ENCODE measurements at regions not wholly inside any gene's neighbourhood (a gene's known extent, or its start where the extent isn't known, plus 50 kb on each side); places are given as distances from the start of the nearest gene placed in this dataset.

GRCh38 chr3:159128628-159129027 is 326.8 kb downstream of the MFSD1 start:
- no peak for DNase-seq (ENCODE audit: low read depth)

GRCh38 chr3:159130108-159130507 is 328.3 kb downstream of the MFSD1 start:
- no peak for DNase-seq (ENCODE audit: low read depth)

GRCh38 chr3:159131376-159131775 is 329.5 kb downstream of the MFSD1 start:
- no peak for DNase-seq (ENCODE audit: low read depth)

DNA sequence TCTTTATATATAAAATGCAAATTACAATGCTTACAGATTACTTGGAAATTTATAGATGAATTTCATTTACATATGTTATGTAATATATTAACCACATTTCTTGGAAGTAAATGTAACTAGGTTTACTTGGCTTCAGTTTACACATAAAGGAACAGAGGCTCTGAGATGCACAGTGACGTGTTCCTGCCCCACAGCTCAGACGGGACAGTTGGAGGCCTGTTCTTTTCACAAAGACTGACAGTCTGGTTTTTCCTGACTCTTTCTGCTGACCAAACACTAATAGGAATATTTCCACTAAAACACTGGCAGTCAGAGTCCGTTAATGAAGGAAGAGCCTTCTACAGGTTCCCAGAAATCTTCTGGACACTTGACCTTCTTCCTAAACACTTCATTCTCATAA is 336.1 kb downstream of the MFSD1 start:
- DNase-seq (ENCODE audit: low read depth) = no peak

DNA sequence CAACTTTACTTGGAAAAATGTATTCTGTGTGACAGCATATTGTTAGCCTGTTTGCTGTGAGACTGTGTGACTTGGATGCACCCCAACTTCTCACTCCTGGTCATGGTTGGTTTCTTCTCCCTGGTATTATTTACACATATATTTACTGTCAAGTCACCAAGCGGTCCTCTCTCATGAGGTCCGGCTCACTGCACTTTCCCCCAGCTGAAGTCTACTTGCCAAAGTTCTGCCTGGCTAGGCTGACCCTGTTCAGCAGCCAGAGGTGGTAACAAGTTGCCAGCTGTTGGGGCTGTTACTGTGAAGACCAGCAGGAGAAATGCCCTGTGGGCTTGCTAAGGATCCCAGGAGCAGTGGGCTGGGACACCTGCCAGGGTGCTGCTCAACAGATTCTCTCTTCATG is 337.5 kb downstream of the MFSD1 start:
- no peak for DNase-seq (ENCODE audit: low read depth)

GRCh38 chr3:159144472-159144871 is 342.6 kb downstream of the MFSD1 start:
- DNase-seq (ENCODE audit: low read depth) = no peak

DNA sequence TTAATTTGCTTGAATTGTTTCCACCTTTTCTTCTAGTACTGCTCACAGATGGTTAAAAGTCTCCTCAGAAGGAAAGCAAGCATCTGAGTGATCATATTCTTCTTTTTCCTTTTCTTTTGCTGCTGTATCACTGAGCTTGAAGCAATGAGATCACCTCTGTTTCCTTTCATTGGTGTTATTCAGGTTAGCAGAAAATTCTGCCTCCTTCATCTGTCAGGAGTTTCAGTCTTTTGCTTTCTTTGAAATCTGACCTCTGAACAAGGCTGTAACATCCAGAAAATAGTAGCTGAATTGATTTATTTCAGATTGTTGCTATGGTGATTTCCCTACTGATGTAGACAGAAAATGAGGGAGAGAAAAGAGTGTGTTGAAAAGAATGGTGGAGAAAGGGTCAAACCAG is 343.0 kb downstream of the MFSD1 start:
- no peak for DNase-seq (ENCODE audit: low read depth)

GRCh38 chr3:159146392-159146791 is 344.5 kb downstream of the MFSD1 start:
- no peak for DNase-seq (ENCODE audit: low read depth)

GRCh38 chr3:159146856-159147435 is 345.1 kb downstream of the MFSD1 start:
- no peak for DNase-seq (ENCODE audit: low read depth)

DNA sequence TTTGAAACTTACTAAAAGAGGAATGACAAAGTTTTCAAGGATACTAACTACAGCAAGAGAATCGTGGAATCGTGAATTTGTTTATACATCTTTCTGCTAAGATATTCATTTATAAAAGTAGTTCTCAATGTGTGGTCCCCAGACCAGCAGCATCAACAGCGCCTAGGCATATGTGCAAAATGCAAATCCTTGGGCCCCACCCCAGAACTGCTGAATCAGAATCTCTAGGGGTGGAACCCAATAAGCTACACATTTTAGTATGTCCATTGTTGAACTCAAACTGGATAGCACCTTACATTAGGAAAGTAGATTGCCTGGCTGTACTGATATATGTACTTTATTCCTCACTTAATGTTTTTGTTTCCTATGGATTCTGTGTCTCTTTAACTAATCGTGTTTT is 346.0 kb downstream of the MFSD1 start:
- no peak for DNase-seq (ENCODE audit: low read depth)

DNA sequence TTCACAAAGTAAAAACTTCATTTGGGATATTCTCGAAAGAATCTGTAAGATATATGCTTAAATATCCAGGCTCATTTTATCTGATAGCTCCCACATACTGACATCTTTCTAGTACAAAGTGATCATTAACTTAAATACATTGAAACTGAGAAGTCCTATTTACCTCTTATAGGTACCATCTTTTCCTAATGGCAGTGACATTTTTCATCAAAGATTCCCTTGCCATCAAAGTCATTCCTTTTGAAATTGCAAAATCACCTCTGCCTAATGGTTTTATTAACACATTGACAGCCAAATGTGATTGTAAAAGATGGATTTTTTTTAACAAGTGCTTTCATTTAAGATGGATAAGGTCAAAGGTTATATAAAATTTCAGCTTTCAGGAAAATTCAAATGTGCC is 346.6 kb downstream of the MFSD1 start:
- DNase-seq (ENCODE audit: low read depth) = no peak

GRCh38 chr3:159149131-159149530 is 347.3 kb downstream of the MFSD1 start:
- no peak for DNase-seq (ENCODE audit: low read depth)

GRCh38 chr3:159149633-159150032 is 347.8 kb downstream of the MFSD1 start:
- DNase-seq (ENCODE audit: low read depth) = no peak

- no peak for DNase-seq (ENCODE audit: low read depth)
Observed at GRCh38 chr3:159150180-159150579, 348.3 kb downstream of the MFSD1 start.

- DNase-seq (ENCODE audit: low read depth) = no peak
Observed at GRCh38 chr3:159151130-159151529, 349.3 kb downstream of the MFSD1 start.

- DNase-seq (ENCODE audit: low read depth) = no peak
Observed at GRCh38 chr3:159157275-159157674, 355.4 kb downstream of the MFSD1 start.

DNA sequence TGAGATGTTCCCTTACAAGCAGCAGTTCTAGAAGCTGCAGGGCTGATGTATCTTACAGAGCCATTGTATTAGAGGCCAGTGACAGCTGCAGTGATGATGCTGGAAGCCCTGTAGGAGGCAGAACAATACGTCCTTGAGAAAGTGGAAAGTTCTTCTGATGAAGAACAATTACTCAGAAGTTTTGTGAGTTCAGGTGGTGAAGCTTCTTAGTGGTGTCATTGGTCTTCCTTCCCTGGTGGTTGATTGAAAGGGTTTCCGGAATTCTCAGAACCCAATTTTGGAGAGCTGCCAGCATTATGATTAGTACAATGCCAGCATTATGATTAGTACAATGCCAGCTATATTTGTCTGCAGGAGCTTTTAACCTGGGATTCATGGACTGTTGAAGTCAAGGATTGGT is 356.4 kb downstream of the MFSD1 start:
- no peak for DNase-seq (ENCODE audit: low read depth)

GRCh38 chr3:159158801-159159200 is 356.9 kb downstream of the MFSD1 start:
- DNase-seq (ENCODE audit: low read depth) = no peak

- no peak for DNase-seq (ENCODE audit: low read depth)
Observed at GRCh38 chr3:159159546-159159945, 357.7 kb downstream of the MFSD1 start.

- DNase-seq (ENCODE audit: low read depth) = no peak
Observed at GRCh38 chr3:159163656-159164055, 361.8 kb downstream of the MFSD1 start.

GRCh38 chr3:159165961-159166360 is 364.1 kb downstream of the MFSD1 start:
- DNase-seq (ENCODE audit: low read depth) = no peak

DNA sequence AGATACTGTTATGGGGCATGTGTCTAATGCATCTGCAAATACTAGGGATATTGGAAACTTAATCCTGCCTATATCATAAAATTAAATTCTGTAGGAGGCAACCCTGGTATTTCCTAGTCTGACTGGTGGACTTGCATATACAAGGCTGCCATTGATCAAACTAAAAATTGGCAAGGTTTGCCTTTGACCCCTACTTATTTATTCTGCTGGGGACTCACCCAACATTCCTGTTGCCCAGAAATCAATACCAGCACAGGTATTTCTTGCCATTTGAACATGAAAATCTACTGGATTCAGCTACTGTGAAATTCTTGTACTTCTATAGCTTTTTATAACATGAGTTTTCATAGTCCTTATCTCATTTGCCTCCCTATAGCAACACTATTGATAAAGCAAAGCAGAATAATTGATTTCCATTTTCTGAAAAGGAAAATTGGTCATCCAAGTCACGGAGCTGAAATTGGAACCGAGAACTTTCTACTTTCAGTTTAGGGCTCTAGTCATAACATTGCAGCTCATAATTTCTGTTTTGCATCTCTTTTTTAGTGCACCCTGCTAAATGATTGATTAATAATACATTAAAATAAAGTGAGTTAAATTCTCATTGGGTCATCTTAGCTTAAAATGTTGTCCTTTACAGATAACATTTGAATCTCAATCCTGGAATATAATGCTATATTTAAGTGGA is 365.2 kb downstream of the MFSD1 start:
- DNase-seq (ENCODE audit: low read depth) = no peak

DNA sequence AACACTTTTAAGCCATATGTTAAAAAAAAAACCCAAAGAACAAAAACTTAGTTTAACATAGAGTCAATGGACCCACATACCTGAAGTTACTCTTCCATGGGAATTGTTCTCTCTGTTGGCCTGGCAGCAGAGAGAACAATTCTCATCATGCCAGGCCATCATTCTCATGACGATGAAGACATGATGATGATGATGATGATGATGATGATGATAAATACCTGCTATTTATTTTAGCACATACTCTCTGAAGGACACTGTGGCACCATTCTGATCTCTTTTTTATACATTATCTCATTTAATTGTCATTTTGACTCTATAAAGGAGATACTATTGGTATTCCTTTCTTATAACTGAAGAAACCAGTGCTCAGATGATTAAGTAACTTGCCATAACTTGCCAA is 366.9 kb downstream of the MFSD1 start:
- DNase-seq (ENCODE audit: low read depth) = no peak

GRCh38 chr3:159169828-159170227 is 368.0 kb downstream of the MFSD1 start:
- no peak for DNase-seq (ENCODE audit: low read depth)

All from T-helper 22 cell (primary cell).